Osteoblast (primary cell): ENCODE measurements at regions not wholly inside any gene's neighbourhood (a gene's known extent, or its start where the extent isn't known, plus 50 kb on each side); places are given as distances from the start of the nearest gene placed in this dataset.

Experiments used
- DNase-seq: peaks from one replicate; pipeline ENCODE4 v3.0.0; 2011; ENCODE audit warnings: low spot score, mixed read lengths; ENCODE audit not compliant: insufficient read length; ENCODE audit errors: missing footprints
- H2AFZ ChIP-seq: 2 replicates; pipeline ENCODE4 v1.6.0; 2011; ENCODE audit warnings: mild to moderate bottlenecking, low read length
- H3K27ac ChIP-seq: 2 replicates; pipeline ENCODE4 v1.5.1; 2011; ENCODE audit warnings: mild to moderate bottlenecking, low read depth, low read length, moderate library complexity
- H3K27me3 ChIP-seq: 2 replicates; pipeline ENCODE4 v1.6.0; 2012; ENCODE audit warnings: mild to moderate bottlenecking, control low read depth, inconsistent platforms, low read length, moderate library complexity; ENCODE audit not compliant: insufficient read depth
- H3K36me3 ChIP-seq: 2 replicates; pipeline ENCODE4 v1.5.1; 2011; ENCODE audit warnings: mild to moderate bottlenecking, low read length, control low read depth, moderate library complexity; ENCODE audit not compliant: insufficient read depth
- H3K4me1 ChIP-seq: 2 replicates; pipeline ENCODE4 v1.5.1; 2011; ENCODE audit warnings: mild to moderate bottlenecking, low read length, control low read depth, moderate library complexity; ENCODE audit not compliant: insufficient read depth
- H3K4me2 ChIP-seq: 2 replicates; pipeline ENCODE4 v1.6.0; 2011; ENCODE audit warnings: mild to moderate bottlenecking, low read length; ENCODE audit not compliant: insufficient read depth
- H3K4me3 ChIP-seq: fragments of 200-600 bp; sonication (generic); 3 replicates; pipeline ENCODE4 v1.5.1; 2012; ENCODE audit warnings: mild to moderate bottlenecking, low read length, inconsistent platforms; ENCODE audit not compliant: insufficient read depth
- H3K79me2 ChIP-seq: 2 replicates; pipeline ENCODE4 v1.6.0; 2012; ENCODE audit warnings: mild to moderate bottlenecking, low read length, control low read depth, inconsistent platforms; ENCODE audit not compliant: insufficient read depth
- H3K9me3 ChIP-seq: 2 replicates; pipeline ENCODE4 v1.5.1; 2011; ENCODE audit warnings: low read depth, low read length, control low read depth
- H4K20me1 ChIP-seq: 2 replicates; pipeline ENCODE4 v1.6.0; 2012; ENCODE audit warnings: mild to moderate bottlenecking, low read length, control low read depth; ENCODE audit not compliant: insufficient read depth
- CTCF ChIP-seq: IDR thresholded peaks from 2 replicates; pipeline ENCODE4 v1.5.1; 2011; ENCODE audit warnings: mild to moderate bottlenecking, low read depth, low read length, moderate library complexity; ENCODE audit errors: extremely low read depth

- H3K36me3 ChIP-seq = no peaks in the 10 kb centered on the region
- no peak overlapping the region for H2AFZ ChIP-seq
- no peak overlapping the region for H3K27ac ChIP-seq
- no peaks in the 10 kb centered on the region for H3K9me3 ChIP-seq
- no peaks in the 10 kb centered on the region for H3K4me1 ChIP-seq
- H3K4me3 ChIP-seq = no peak overlapping the region
- no peak overlapping the region for H3K4me2 ChIP-seq
- TF ChIP-seq CTCF = no peak
- H3K79me2 ChIP-seq = no peaks in the 10 kb centered on the region
- no peaks in the 10 kb centered on the region for H4K20me1 ChIP-seq
- H3K27me3 ChIP-seq = no peaks in the 10 kb centered on the region
- DNase-seq = no peak
Observed at GRCh38 chr5:2303431-2304100, 420.8 kb upstream of the IRX4 start.

GRCh38 chr5:2302169-2302568, 419.4 kb upstream of the IRX4 start:
- Histone ChIP-seq H3K36me3 (no peaks in the 10 kb centered on the region), H3K27ac (no peak overlapping the region), H3K9me3 (no peaks in the 10 kb centered on the region), H3K79me2 (no peaks in the 10 kb centered on the region), H3K4me3 (no peak overlapping the region), H3K27me3 (no peaks in the 10 kb centered on the region), H4K20me1 (no peaks in the 10 kb centered on the region), H3K4me1 (no peaks in the 10 kb centered on the region), H3K4me2 (no peak overlapping the region), H2AFZ (no peak overlapping the region)
- DNase-seq = no peak
- no peak for TF ChIP-seq CTCF

GRCh38 chr5:2300861-2301574, 418.3 kb upstream of the IRX4 start:
- no peaks in the 10 kb centered on the region for H3K27me3 ChIP-seq
- no peaks in the 10 kb centered on the region for H3K36me3 ChIP-seq
- H3K79me2 ChIP-seq = no peaks in the 10 kb centered on the region
- H3K4me2 ChIP-seq = no peak overlapping the region
- no peaks in the 10 kb centered on the region for H3K9me3 ChIP-seq
- no peak overlapping the region for H3K27ac ChIP-seq
- no peak for TF ChIP-seq CTCF
- no peak overlapping the region for H2AFZ ChIP-seq
- DNase-seq = peak; percentile 61
- H4K20me1 ChIP-seq = no peaks in the 10 kb centered on the region
- no peaks in the 10 kb centered on the region for H3K4me1 ChIP-seq
- no peak overlapping the region for H3K4me3 ChIP-seq

GRCh38 chr5:2300421-2300820, 417.7 kb upstream of the IRX4 start:
- no peaks in the 10 kb centered on the region for H4K20me1 ChIP-seq
- no peak overlapping the region for H2AFZ ChIP-seq
- H3K4me3 ChIP-seq = no peak overlapping the region
- H3K4me1 ChIP-seq = no peaks in the 10 kb centered on the region
- H3K79me2 ChIP-seq = no peaks in the 10 kb centered on the region
- DNase-seq = peak; percentile 42
- no peaks in the 10 kb centered on the region for H3K9me3 ChIP-seq
- H3K4me2 ChIP-seq = no peak overlapping the region
- H3K36me3 ChIP-seq = no peaks in the 10 kb centered on the region
- no peak for TF ChIP-seq CTCF
- H3K27me3 ChIP-seq = no peaks in the 10 kb centered on the region
- H3K27ac ChIP-seq = no peak overlapping the region
